ENCODE measurements at regions not wholly inside any gene's neighbourhood (a gene's known extent, or its start where the extent isn't known, plus 50 kb on each side); places are given as distances from the start of the nearest gene placed in this dataset.

DNA sequence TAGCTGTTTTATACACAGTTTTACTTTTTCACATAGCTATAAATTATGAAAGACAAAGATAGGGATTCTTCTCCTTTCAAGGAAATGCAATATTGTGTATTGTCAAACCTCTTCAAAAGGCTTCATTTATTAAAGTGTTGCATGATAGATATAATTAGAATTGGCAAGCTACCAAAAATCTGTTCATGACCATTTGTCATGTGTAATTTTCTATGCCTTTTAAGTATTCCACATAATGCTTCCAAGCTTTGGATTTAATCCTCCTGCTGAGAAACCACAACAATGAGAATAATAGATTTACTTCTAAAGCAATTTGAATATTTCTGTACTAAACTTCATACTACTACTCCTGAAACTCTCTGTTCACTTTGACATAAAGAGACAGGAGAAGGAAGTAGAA, 403.2 kb upstream of the CCDC179 start:
- Histone ChIP-seq H3K27me3 (ENCODE audit: low read depth, low read length) (no peaks in the 10 kb centered on the region), H3K4me2 (ENCODE audit: low read length) (no peak overlapping the region), H3K9me3 (ENCODE audit: insufficient read depth, low read length) (no peaks in the 10 kb centered on the region), H3K36me3 (replicated peaks; ENCODE audit: low read depth, low read length) (no peaks in the 10 kb centered on the region), H3K9ac (ENCODE audit: low read length) (no peak overlapping the region), H3K79me2 (ENCODE audit: low read length) (no peaks in the 10 kb centered on the region), H2AFZ (ENCODE audit: low read depth, low read length) (no peak overlapping the region), H3K4me3 (ENCODE audit: low read length) (no peak overlapping the region), H3K27ac (ENCODE audit: low read length) (no peak overlapping the region), H4K20me1 (ENCODE audit: insufficient read depth, low read length) (no peaks in the 10 kb centered on the region), H3K4me1 (ENCODE audit: low read length) (no peaks in the 10 kb centered on the region)
- TF ChIP-seq, protein P1, sequence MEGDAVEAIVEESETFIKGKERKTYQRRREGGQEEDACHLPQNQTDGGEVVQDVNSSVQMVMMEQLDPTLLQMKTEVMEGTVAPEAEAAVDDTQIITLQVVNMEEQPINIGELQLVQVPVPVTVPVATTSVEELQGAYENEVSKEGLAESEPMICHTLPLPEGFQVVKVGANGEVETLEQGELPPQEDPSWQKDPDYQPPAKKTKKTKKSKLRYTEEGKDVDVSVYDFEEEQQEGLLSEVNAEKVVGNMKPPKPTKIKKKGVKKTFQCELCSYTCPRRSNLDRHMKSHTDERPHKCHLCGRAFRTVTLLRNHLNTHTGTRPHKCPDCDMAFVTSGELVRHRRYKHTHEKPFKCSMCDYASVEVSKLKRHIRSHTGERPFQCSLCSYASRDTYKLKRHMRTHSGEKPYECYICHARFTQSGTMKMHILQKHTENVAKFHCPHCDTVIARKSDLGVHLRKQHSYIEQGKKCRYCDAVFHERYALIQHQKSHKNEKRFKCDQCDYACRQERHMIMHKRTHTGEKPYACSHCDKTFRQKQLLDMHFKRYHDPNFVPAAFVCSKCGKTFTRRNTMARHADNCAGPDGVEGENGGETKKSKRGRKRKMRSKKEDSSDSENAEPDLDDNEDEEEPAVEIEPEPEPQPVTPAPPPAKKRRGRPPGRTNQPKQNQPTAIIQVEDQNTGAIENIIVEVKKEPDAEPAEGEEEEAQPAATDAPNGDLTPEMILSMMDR (IDR thresholded peaks at IDR 0.05; ENCODE audit: low read depth, low read length) = no peak
- no peak for TF ChIP-seq EZH2phosphoT487 (IDR thresholded peaks at IDR 0.05; ENCODE audit: low read depth)

DNA sequence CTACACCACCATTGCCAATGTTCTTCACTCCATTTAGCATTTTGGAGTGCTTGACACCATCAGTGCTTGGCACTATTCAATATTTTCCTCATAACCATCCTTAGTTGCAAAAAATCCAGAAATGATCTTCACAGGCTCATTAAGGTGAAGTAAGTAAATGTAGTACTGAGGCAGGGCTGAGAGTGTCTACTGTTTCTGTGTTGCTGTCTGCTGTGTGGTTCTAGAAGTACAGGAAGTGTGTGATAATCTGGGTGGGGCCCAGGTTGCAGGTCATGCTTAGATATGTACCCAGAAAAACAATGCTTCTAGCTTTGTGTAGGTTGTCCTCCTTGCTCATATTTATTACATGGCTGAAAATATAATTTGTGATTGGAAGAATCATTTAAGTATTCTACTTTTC, 411.8 kb upstream of the CCDC179 start:
- no peak overlapping the region for H3K9ac ChIP-seq (ENCODE audit: low read length)
- H3K4me1 ChIP-seq (ENCODE audit: low read length) = no peaks in the 10 kb centered on the region
- H4K20me1 ChIP-seq (ENCODE audit: insufficient read depth, low read length) = no peaks in the 10 kb centered on the region
- H3K27ac ChIP-seq (ENCODE audit: low read length) = no peak overlapping the region
- no peaks in the 10 kb centered on the region for H3K9me3 ChIP-seq (ENCODE audit: insufficient read depth, low read length)
- no peaks in the 10 kb centered on the region for H3K27me3 ChIP-seq (ENCODE audit: low read depth, low read length)
- H2AFZ ChIP-seq (ENCODE audit: low read depth, low read length) = no peak overlapping the region
- H3K4me3 ChIP-seq (ENCODE audit: low read length) = no peak overlapping the region
- H3K36me3 ChIP-seq (replicated peaks; ENCODE audit: low read depth, low read length) = no peaks in the 10 kb centered on the region
- TF ChIP-seq, protein P1 (IDR thresholded peaks at IDR 0.05; ENCODE audit: low read depth, low read length) = no peak
- TF ChIP-seq EZH2phosphoT487 (IDR thresholded peaks at IDR 0.05; ENCODE audit: low read depth) = no peak
- no peaks in the 10 kb centered on the region for H3K79me2 ChIP-seq (ENCODE audit: low read length)
- H3K4me2 ChIP-seq (ENCODE audit: low read length) = no peak overlapping the region

DNA sequence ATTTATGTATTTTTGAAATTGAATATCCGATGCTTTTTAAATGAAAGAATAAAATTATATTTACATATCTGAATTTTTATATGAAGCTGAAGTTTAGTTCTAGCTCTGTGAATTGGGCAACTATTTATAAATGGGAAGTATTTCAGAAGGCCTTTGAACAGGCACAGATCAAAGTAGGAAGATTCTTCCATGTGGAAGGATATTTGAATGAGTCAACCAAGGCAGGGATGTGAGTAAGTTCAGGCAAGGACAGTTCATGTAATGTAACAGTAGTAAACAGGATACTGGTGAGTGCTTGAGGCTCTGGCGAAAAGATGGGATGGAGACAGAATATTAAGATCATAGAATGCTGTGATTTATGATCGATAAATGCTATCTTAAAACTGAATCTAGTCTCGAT, 417.8 kb upstream of the CCDC179 start:
- no peaks in the 10 kb centered on the region for H3K79me2 ChIP-seq (ENCODE audit: low read length)
- no peak overlapping the region for H3K4me2 ChIP-seq (ENCODE audit: low read length)
- no peaks in the 10 kb centered on the region for H4K20me1 ChIP-seq (ENCODE audit: insufficient read depth, low read length)
- no peak overlapping the region for H3K9ac ChIP-seq (ENCODE audit: low read length)
- no peaks in the 10 kb centered on the region for H3K4me1 ChIP-seq (ENCODE audit: low read length)
- TF ChIP-seq EZH2phosphoT487 (IDR thresholded peaks at IDR 0.05; ENCODE audit: low read depth) = no peak
- TF ChIP-seq, protein P1 (IDR thresholded peaks at IDR 0.05; ENCODE audit: low read depth, low read length) = no peak
- H3K4me3 ChIP-seq (ENCODE audit: low read length) = no peak overlapping the region
- no peaks in the 10 kb centered on the region for H3K9me3 ChIP-seq (ENCODE audit: insufficient read depth, low read length)
- H2AFZ ChIP-seq (ENCODE audit: low read depth, low read length) = no peak overlapping the region
- H3K27me3 ChIP-seq (ENCODE audit: low read depth, low read length) = no peaks in the 10 kb centered on the region
- no peak overlapping the region for H3K27ac ChIP-seq (ENCODE audit: low read length)
- no peaks in the 10 kb centered on the region for H3K36me3 ChIP-seq (replicated peaks; ENCODE audit: low read depth, low read length)

DNA sequence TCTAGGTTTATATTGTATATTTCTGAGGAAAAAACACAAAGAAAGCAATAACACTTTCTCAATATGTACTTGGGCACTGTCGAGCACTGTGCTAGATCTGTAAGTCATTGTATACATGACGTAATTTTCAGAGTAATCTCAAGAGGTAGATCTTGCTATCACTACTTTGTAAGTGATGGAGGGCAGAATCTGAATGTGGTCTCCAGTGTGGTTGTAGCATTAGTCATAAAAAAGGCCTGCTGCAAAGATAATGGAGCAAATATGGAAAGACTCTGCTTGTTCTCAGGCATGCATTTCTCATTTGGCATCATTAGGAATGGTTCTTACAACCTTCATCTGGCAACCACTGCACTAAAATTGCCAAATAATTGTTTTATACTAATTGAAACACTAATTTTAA, 419.8 kb upstream of the CCDC179 start:
- Histone ChIP-seq H2AFZ (ENCODE audit: low read depth, low read length) (no peak overlapping the region), H3K4me3 (ENCODE audit: low read length) (no peak overlapping the region), H3K4me1 (ENCODE audit: low read length) (no peaks in the 10 kb centered on the region), H3K27me3 (ENCODE audit: low read depth, low read length) (no peaks in the 10 kb centered on the region), H3K27ac (ENCODE audit: low read length) (no peak overlapping the region), H4K20me1 (ENCODE audit: insufficient read depth, low read length) (no peaks in the 10 kb centered on the region), H3K4me2 (ENCODE audit: low read length) (no peak overlapping the region), H3K9ac (ENCODE audit: low read length) (no peak overlapping the region), H3K36me3 (replicated peaks; ENCODE audit: low read depth, low read length) (no peaks in the 10 kb centered on the region), H3K9me3 (ENCODE audit: insufficient read depth, low read length) (no peaks in the 10 kb centered on the region), H3K79me2 (ENCODE audit: low read length) (no peaks in the 10 kb centered on the region)
- no peak for TF ChIP-seq EZH2phosphoT487 (IDR thresholded peaks at IDR 0.05; ENCODE audit: low read depth)
- TF ChIP-seq, protein P1 (IDR thresholded peaks at IDR 0.05; ENCODE audit: low read depth, low read length) = no peak
